HK-2 (cell line): ENCODE measurements at regions not wholly inside any gene's neighbourhood (a gene's known extent, or its start where the extent isn't known, plus 50 kb on each side); places are given as distances from the start of the nearest gene placed in this dataset.

Experiments
- DNase-seq: peaks from one replicate; pipeline ENCODE4 v3.0.0-alpha.2; 2018; ENCODE audit not compliant: unreplicated experiment

DNA sequence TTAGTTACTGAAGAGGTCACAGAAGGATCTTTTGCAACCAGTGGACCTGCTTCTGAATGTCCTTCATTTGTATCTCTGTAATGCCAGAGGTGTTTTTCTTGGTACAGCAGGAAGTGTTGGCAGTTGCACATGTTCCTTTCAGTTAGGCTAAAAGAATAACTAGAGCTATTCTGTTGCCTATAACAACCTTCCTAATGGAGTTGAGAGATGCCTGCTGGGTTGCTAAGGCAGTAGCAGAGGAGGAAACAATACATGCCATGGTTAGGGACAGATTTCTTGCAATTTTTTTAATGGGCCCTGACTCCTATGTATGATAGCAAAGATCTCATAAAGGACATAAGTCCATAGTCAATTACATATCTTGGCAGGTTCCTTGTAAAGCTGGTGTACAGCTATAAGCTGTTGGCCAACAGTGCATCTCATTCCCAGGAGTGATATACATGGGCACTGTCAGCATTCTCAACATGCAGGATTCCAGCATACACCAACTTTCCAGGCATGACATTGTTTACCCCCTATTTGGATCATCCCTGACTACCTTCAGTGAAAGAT, 556.6 kb downstream of the CCER1 start:
- DNase-seq: no peak

GRCh38 chr12:90396556-90396955, 558.4 kb downstream of the CCER1 start:
- no peak for DNase-seq

DNA sequence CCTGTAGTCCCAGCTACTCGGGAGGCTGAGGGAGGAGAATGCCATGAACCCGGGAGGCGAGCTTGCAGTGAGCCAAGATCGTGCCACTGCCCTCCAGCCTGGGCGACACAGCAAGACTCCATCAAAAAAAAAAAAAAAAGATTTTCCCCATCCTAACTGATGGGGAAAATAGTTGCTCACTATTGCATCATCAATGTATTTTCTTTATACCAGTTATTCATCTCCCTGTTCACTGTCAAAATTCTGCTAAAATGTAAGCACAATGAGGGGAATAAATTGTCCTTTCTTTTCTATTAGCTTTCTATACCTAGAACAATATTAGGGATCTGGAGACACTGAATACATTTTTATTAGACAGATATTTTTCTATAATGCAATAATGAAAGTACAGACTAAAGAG, 561.3 kb downstream of the CCER1 start:
- no peak for DNase-seq

GRCh38 chr12:90393089-90393488, 561.9 kb downstream of the CCER1 start:
- DNase-seq: no peak

GRCh38 chr12:90390947-90391346, 564.0 kb downstream of the CCER1 start:
- DNase-seq: no peak

GRCh38 chr12:90368081-90368480, 586.9 kb downstream of the CCER1 start:
- DNase-seq: no peak

DNA sequence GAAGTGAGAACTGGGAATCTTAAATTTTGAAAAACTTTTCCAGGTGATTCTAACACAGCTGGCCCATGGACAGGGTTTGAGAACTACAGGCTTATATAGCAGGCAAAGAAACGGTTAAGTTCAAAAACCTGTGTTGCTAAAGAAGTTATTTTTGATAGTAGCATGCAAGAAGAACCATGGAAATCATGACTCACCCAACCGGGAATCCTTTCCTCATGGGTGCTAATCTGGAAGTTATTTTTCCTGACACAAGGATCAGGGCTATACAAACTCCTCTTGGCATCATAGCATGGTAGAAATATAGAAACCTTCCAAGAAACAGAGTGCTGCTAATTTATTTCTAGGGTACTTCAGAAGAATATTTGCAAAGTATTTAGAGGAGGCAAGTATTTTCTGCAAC, 588.7 kb downstream of the CCER1 start:
- DNase-seq: no peak

DNA sequence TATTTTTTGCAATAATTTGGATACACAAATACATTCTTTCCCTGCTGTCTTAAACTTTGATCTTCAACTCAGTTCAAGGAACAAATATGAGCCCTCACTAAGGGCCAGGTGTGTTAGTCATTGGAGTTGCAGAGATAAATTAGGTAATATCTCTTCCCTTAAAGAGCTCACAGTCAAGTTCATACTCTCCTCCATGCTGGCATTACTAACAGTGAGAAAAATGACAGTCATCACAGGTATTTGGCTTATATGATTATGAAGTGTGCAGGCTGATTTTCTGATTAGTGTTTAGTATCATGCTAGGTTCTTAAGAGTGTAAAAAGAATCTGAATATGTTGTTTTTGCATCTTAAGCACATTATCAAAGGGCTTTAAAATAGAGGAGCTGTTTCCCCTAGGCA, 594.7 kb downstream of the CCER1 start:
- DNase-seq: no peak

DNA sequence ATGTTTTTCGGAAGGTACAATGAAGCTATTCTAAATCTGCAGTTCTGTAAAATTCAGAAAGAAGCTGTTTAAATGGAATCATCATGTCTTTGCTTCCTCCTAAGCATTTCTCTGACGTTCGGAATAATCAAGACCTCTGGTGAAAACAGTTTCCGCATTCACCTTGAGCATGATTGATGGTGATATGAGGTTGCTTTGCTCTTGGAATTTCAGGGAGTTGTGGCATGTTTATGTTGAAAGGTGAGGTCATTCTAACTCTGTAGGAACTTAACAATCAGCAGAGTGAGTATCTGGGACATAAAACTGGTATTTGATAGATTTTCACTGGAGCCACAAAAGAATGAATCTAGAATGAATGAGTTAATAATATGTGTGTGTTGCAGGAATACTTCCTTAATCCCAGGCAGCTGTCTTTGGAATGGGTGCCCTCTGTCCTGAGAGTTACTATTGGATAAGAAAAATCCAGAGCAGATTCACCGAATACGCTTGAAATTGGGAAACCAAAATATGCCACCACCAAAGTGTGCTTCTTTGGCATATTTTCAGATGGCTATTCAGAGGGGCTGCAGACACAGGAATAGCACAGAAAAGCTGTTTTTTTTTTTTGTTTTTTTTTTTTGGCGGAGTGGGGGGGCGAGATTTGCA, 599.1 kb downstream of the CCER1 start:
- DNase-seq: no peak

- DNase-seq: no peak
These were observed 611.0 kb downstream of the CCER1 start for GRCh38 chr12:90343966-90344365.

DNA sequence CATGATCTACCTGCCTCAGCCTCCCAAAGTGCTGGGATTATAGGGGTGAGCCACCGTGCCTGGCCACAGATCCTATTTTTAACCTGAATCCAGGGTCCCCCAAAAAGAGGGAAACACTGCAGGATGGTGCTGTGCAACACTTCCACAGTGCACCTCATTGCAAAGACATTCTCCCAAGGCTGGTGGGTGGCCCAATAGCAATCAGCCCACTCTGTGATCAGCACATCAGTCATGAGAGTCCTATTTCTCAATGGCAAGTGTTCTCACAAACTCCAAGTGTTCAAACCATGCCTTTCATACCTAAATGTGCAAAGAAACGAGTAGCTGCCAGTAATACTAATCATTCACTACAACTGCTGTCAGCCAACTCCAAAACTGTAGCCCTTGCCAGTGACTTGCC, 612.9 kb downstream of the CCER1 start:
- no peak for DNase-seq

DNA sequence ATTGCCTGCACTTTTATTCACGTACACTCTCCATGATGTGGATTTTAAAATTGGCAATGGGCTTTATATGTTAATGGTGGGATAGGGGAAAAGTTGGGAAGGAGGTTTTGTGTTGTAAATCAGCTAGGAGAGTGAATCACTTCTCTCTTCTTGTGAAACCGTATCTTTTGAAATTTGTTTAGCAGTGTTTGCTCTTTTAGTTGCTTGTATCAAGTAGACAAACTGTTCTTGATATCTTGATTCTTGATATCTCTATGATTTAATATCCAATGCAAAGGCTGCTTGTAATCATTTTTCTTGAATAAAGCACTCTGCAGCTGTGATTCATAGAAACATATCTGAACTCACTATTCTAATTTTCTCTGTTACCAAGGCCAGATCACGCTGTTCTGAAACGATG, 615.1 kb downstream of the CCER1 start:
- DNase-seq: no peak

GRCh38 chr12:90338365-90338764, 616.6 kb downstream of the CCER1 start:
- no peak for DNase-seq

DNA sequence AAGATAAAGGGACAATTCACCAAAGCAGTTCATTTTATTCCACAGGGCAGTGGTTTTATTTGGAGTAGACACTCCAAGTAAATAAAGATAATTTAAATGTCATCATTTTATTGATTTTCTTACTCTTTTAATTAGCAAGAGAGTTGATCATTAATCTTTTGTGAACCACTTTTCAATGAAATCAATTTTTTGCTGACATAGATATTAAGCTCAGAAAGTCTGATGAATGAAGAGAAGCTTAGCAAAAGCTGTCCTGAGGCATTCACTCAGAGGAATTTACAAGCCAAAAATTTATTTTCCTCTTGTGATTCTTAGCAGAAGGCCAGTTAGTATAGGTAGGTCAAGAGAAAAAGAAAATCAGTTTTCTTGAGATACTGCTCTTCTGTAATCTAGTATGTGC, 618.0 kb downstream of the CCER1 start:
- DNase-seq: no peak

DNA sequence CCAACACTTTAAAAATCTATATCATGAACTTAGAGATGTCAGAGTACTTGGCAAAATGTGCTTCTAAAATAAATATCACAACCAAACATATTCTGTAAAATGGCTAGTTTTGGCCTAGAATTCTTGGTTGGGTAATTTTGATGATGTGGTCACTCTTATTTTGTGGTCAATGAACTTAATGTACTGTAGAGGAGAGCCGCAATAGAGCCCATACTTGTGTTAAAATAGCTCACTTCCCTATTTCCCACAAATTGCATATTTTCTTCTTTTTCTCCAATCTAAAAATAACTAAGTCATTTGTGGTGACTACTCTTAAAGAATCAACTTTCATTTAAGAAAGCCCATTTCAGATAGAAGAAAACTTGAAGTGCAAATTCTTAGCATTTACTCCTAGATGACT, 619.4 kb downstream of the CCER1 start:
- no peak for DNase-seq

DNA sequence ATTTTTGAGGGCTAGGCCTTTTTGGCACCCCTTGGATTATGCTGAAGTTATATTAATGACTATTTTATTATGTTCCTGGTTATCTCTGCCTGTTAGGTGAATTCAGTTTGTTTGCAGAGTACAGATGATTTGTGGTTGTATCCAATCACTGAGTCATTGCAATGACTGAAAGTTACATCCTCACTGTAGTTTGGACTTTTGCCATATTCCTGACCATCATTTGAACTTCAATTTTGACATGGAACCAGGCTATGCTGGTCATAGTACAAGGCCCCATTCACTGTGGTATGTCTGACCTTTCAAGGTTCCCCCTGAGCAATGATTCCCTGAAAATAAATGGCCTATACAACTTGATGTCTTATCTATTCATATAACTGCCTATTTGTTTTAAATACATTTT, 621.0 kb downstream of the CCER1 start:
- DNase-seq: no peak

DNA sequence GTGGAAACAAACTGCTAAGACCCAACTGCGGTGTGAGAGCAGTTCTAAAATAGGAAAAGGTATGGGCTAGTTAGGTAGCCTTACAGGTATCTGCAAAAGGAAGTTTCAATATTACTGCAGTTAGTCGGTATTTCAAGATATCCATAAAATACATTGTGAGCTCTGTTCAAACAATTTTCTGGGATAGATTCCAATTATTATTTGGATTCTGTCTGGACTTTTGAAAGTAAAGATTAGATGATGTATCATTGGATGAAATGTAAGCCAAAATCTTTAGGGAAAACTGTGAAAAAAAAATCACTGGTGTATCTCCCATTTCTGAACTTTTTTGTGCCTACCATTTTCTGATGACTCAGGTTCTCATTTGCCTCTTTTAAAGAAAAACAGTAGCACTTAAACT, 621.6 kb downstream of the CCER1 start:
- DNase-seq: no peak

GRCh38 chr12:90331821-90332220, 623.2 kb downstream of the CCER1 start:
- no peak for DNase-seq

DNA sequence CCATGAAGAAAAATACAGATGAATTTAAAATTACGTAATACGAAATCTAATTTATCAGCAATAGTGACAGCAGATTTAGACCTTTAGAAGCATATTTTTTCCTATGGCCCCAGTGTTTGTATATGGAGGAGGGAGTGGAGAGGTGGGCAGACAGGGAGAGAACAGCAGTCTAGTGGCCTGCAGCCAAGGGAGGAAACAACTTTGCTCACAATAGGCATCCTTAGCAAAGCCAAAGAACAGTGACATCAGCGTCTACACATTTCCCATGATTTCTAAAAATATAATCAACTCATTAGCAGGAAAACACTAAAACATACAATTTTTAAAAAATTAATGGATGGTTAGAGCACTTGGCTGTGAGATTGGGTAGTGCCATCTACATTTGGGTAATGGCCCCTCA, 622.6 kb upstream of the ATP2B1 start:
- no peak for DNase-seq

- no peak for DNase-seq
These were observed 619.4 kb upstream of the ATP2B1 start for GRCh38 chr12:90327793-90328743.

- no peak for DNase-seq
These were observed 614.6 kb upstream of the ATP2B1 start for GRCh38 chr12:90323217-90323616.

DNA sequence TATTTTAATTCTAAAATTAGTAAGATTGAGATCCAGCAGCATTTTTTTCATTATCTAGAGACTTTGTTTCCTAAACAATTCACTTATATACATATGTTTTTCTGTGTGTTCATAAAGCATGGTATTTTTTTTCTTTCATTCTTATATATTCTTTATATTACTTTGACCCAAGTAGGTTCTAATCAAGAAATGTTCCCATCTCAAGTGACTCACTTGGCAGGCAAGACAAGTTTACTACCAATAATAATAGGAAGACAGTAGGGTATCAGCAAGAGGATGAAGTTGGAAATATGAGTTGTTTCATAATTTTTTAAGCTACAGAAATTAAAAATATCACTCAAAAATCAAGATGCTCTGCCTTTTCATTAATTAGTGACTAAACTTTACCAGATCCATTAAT, 613.4 kb upstream of the ATP2B1 start:
- no peak for DNase-seq

DNA sequence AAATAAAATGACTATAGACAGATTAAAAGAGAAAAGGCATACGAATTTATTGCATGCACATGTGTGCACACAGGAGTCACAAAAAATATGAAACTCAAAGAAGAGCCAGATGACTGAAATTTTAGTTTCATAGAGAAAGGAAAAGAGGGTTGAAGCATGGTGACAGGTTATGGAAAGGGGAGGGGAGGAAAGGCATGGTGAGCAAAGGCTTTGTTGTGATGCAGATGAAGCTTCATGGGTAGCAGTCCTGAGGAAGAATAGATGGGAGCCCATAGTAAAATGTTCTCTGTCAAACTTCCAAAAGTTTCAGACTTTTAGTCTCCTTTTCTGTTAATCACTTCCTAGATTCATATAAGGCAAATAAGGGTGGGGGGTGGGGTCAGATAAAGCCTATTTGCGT, 612.7 kb upstream of the ATP2B1 start:
- DNase-seq: no peak
